Gastroesophageal sphincter (tissue), 3 donors: ENCODE measurements at regions not wholly inside any gene's neighbourhood (a gene's known extent, or its start where the extent isn't known, plus 50 kb on each side); places are given as distances from the start of the nearest gene placed in this dataset.

Experiments used
- CTCF ChIP-seq, 4 experiments: fragments of 200-600 bp in 2 of 4; fragments of 450-650 bp in 2 of 4; sonication (generic) in 1 of 4; IDR thresholded peaks; one replicate each; pipeline ENCODE4 v1.5.1; 2017 to 2019; ENCODE audit warnings: antibody characterized with exemption in 4 of 4, mild to moderate bottlenecking in 2 of 4, moderate library complexity in 2 of 4
- POLR2A ChIP-seq, 2 donors: fragments of 450-650 bp; IDR thresholded peaks; one replicate each; pipeline ENCODE4 v1.6.1; 2017; ENCODE audit warnings: antibody characterized with exemption in 2 of 2, mild to moderate bottlenecking in 2 of 2, moderate library complexity in 1 of 2
- POLR2AphosphoS5 ChIP-seq: sonication (generic); formaldehyde crosslinking; IDR thresholded peaks from one replicate; pipeline ENCODE4 v1.6.1; 2017; ENCODE audit warnings: antibody characterized with exemption

GRCh38 chr4:173991814-173992213 is 291.7 kb downstream of the FBXO8 start:
- TF ChIP-seq POLR2A (IDR thresholded peaks at IDR 0.05) (no peak), CTCF (IDR thresholded peaks at IDR 0.05) (no peak), POLR2AphosphoS5 (no peak)
